ENCODE measurements at regions not wholly inside any gene's neighbourhood (a gene's known extent, or its start where the extent isn't known, plus 50 kb on each side); places are given as distances from the start of the nearest gene placed in this dataset.

DNA sequence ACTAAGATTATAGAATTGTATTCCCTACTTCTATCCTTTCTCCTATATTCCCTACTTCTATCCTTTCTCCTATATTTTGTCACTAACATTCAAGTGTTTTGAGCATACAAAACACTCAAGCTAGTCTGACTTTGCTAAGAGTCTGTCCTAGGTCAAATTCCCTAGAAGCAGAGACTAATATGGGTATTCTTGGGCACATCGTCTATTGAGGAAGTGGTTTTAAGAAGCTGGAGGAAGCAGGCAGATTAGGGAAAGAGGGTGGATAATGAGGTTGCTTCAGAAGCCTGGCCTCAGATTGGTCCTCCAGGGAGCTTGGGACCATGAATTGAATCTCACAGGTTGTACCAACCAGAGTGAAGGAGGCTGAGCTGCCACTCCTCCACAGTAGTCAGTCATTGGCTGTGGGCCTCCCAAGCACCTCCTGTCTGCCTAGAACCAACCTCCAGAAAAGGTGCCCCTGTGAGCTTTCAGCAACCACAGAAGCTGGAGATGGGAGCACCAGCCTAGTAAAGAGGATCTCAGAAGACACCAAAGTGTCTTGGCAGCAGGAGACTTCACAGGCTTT is 295.9 kb upstream of the PHF14 start:
- no peak overlapping the region for H3K4me3 ChIP-seq (ENCODE audit: low read depth, low read length)
- no peak for DNase-seq (ENCODE audit: low read depth)
- TF ChIP-seq, protein P1, sequence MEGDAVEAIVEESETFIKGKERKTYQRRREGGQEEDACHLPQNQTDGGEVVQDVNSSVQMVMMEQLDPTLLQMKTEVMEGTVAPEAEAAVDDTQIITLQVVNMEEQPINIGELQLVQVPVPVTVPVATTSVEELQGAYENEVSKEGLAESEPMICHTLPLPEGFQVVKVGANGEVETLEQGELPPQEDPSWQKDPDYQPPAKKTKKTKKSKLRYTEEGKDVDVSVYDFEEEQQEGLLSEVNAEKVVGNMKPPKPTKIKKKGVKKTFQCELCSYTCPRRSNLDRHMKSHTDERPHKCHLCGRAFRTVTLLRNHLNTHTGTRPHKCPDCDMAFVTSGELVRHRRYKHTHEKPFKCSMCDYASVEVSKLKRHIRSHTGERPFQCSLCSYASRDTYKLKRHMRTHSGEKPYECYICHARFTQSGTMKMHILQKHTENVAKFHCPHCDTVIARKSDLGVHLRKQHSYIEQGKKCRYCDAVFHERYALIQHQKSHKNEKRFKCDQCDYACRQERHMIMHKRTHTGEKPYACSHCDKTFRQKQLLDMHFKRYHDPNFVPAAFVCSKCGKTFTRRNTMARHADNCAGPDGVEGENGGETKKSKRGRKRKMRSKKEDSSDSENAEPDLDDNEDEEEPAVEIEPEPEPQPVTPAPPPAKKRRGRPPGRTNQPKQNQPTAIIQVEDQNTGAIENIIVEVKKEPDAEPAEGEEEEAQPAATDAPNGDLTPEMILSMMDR (IDR thresholded peaks at IDR 0.05; ENCODE audit: insufficient read depth, low read length): no peak

DNA sequence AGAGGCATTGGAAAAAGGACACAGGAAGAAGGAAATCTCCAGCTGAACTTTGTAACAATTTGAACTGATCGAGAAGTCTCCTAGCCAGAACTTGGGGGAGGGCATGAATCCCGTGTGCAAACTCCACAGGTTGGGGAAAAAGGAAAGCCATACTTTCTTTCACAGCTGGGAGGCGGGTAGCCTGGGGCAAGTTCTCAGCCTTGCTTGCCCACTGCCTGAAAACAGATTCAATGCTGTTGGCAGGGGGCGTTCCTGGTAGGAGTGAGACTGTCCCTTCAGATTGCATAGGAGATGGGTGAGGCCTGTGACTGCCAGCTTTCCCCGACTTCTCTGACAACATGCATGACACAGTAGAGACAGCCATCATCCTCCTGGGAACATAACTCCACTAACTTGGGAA is 289.1 kb upstream of the PHF14 start:
- DNase-seq (ENCODE audit: low read depth): no peak
- H3K4me3 ChIP-seq (ENCODE audit: low read depth, low read length): no peak overlapping the region
- TF ChIP-seq, protein P1 (IDR thresholded peaks at IDR 0.05; ENCODE audit: insufficient read depth, low read length): no peak

DNA sequence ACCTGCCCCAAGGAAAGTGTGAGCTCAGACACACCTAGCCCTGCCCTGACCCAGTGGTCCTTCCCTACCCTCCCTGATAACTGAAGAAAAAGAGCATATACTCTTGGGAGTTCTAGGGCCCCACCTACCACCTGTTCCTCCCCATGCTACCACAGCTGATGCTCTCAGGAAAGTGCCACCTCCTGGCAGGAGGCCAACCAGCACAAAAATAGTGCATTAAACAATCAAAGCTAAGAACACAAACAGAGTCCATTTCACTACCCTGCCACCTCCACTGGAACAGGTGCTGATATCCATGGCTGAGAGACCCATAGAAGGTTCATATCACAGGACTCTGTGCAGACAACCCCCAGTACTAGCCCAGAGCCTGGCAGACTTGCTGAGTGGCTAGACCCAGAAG is 288.6 kb upstream of the PHF14 start:
- H3K4me3 ChIP-seq (ENCODE audit: low read depth, low read length): no peak overlapping the region
- no peak for DNase-seq (ENCODE audit: low read depth)
- TF ChIP-seq, protein P1 (IDR thresholded peaks at IDR 0.05; ENCODE audit: insufficient read depth, low read length): no peak

DNA sequence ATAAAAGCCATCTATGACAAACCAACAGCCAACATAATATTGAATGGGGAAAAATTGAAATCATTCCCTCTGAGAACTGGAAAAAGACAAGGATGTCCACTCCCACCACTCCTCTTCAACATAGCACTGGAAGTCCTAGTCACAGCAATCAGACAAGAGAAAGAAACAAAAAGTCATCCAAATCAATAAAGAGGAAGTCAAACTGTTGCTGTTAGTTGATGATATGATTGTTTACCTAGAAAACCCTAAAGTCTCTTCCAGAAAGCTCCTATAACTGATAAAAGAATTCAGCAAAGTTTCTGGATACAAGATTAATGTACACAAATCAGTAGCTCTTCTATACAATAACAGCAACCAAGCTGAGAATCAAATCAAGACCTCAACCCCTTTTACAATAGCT is 285.1 kb upstream of the PHF14 start:
- H3K4me3 ChIP-seq (ENCODE audit: low read depth, low read length): no peak overlapping the region

DNA sequence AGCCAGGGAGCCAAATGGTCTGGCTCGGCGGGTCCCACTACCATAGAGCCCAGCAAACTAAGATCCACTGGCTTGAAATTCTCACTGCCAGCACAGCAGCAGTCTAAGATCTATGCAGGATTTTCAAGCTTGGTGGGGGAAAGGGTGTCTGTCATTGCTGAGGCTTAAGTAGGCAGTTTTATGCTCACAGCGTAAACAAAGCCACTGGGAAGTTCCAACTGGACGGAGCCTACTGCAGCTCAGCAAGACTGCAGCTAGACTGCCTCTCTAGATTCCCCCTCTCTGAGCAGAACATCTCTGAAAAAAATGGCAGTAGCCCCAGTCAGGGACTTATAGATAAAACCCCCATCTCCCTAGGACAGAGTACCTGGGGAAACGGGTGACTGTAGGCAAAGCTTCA is 277.6 kb upstream of the PHF14 start:
- no peak for DNase-seq (ENCODE audit: low read depth)
- TF ChIP-seq, protein P1 (IDR thresholded peaks at IDR 0.05; ENCODE audit: insufficient read depth, low read length): no peak
- H3K4me3 ChIP-seq (ENCODE audit: low read depth, low read length): no peak overlapping the region

More for the DNA sequence above, 285.1 kb upstream of the PHF14 start:
- TF ChIP-seq, protein P1 (IDR thresholded peaks at IDR 0.05; ENCODE audit: insufficient read depth, low read length): no peak
- DNase-seq (ENCODE audit: low read depth): no peak

DNA sequence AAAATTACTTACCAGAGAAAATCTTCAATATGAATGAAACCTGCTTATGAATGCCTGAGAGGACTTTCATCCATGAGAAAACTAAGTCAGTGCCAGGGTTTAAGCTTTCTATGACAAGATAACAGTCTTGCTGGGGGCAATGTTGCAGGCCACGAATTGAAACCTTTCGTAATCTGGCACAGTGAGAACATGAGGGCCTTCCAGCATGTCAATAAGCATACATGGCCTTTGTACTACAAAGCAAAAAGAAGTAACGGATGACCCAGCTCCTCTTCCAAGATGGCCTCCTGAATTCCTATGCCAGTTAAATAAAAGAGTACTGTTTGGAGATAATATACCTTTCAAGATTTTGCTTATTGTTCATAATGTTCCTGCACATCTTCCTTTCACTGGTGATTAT is 270.6 kb upstream of the PHF14 start:
- DNase-seq (ENCODE audit: low read depth): no peak
- H3K4me3 ChIP-seq (ENCODE audit: low read depth, low read length): no peak overlapping the region
- TF ChIP-seq, protein P1 (IDR thresholded peaks at IDR 0.05; ENCODE audit: insufficient read depth, low read length): no peak

DNA sequence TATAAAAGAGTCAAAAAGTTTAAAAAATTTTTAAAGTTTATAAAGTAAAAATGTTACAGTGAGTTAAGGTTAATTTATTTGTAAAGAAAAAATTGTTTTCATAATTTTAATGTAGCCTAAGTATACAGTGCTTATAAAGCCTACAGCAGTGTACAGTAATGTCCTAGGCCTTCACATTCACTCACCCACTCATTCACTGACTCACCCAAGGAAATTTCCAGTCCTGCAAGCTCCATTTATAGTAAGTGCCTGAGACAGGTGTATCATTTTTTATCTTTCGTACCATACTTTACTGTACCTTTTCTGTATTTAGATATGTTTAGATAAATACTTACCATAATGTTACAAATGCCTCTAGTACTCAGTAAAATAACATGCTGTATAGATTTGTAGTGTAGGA is 269.7 kb upstream of the PHF14 start:
- no peak for DNase-seq (ENCODE audit: low read depth)
- no peak overlapping the region for H3K4me3 ChIP-seq (ENCODE audit: low read depth, low read length)
- TF ChIP-seq, protein P1 (IDR thresholded peaks at IDR 0.05; ENCODE audit: insufficient read depth, low read length): no peak
